Endothelial cell of umbilical vein (primary cell): ENCODE measurements at regions not wholly inside any gene's neighbourhood (a gene's known extent, or its start where the extent isn't known, plus 50 kb on each side); places are given as distances from the start of the nearest gene placed in this dataset.

Experiments
- BruUV-seq: library from RNA; stranded (reverse); fragments of 400-500 nt; replicated peaks from 2 replicates; lab custom pipeline; 2021; lab: Mats Ljungman, UMichigan
- CTCF ChIA-PET: fragments of 300-600, 350-600 bp; sonication (Branson Sonifier 250); formaldehyde crosslinking; loops from one replicate; lab custom pipeline; 2021; ENCODE audit warnings: antibody characterized with exemption, inconsistent platforms; lab: Charles Lee
- POLR2A ChIA-PET: fragments of 300-600, 350-600 bp; sonication (Branson Sonifier 250); formaldehyde crosslinking; loops from one replicate; lab custom pipeline; 2021; ENCODE audit warnings: antibody characterized with exemption, inconsistent platforms; lab: Charles Lee
- DNase-seq: peaks from one replicate; pipeline ENCODE4 v3.0.0-alpha.2; 2011; ENCODE audit warnings: low read depth, low spot score
- FAIRE-seq: peaks from 2 replicates; lab custom pipeline; 2011; peaks lifted over from hg19 to GRCh38; lab: Jason Lieb, UNC
- H2AFZ ChIP-seq: 2 replicates; pipeline ENCODE4 v1.6.0; 2012; ENCODE audit warnings: low read depth, low read length, control low read depth, inconsistent platforms
- H3K27ac ChIP-seq: 2 replicates; pipeline ENCODE4 v1.5.1; 2011; ENCODE audit warnings: low read depth, mild to moderate bottlenecking, control low read depth, low read length, moderate library complexity; ENCODE audit not compliant: insufficient read depth
- H3K27me3 ChIP-seq, 2 experiments: 2 replicates each; pipeline versions ENCODE4 v1.6.0 to v1.6.1; 2011; ENCODE audit warnings: low read length in 2 of 2, mixed read lengths in 1 of 2; ENCODE audit not compliant: control insufficient read depth in 2 of 2, insufficient read depth in 2 of 2
- H3K36me3 ChIP-seq, 2 experiments: 2 replicates in 1 of 2; 3 replicates in 1 of 2; pipeline ENCODE4 v1.5.1; 2011; ENCODE audit warnings: low read length in 2 of 2, mild to moderate bottlenecking in 1 of 2, moderate library complexity in 1 of 2; ENCODE audit not compliant: control insufficient read depth in 2 of 2, insufficient read depth in 2 of 2; ENCODE audit errors: extremely low read depth in 1 of 2
- H3K4me1 ChIP-seq: 3 replicates; pipeline ENCODE4 v1.5.1; 2011; ENCODE audit warnings: mild to moderate bottlenecking, low read length; ENCODE audit not compliant: control insufficient read depth, insufficient read depth; ENCODE audit errors: extremely low read depth
- H3K4me2 ChIP-seq: 2 replicates; pipeline ENCODE4 v1.6.1; 2011; ENCODE audit warnings: low read length, control low read depth, mixed read lengths; ENCODE audit not compliant: insufficient read depth
- H3K4me3 ChIP-seq, 3 experiments: fragments of 200-600 bp in 1 of 3; sonication (generic), shearing (Covaris generic) in 1 of 3; replicated peaks in 1 of 3; 2 replicates each; pipeline ENCODE4 v1.5.1; 2011 to 2016; ENCODE audit warnings: control low read depth in 3 of 3, low read length in 3 of 3, mild to moderate bottlenecking in 2 of 3, inconsistent platforms in 1 of 3, low read depth in 1 of 3, moderate library complexity in 1 of 3; ENCODE audit not compliant: insufficient read depth in 1 of 3
- H3K79me2 ChIP-seq: 2 replicates; pipeline ENCODE4 v1.6.0; 2012; ENCODE audit warnings: low read length, inconsistent platforms; ENCODE audit not compliant: control insufficient read depth, insufficient read depth
- H3K9ac ChIP-seq: replicated peaks from 2 replicates; pipeline ENCODE3; 2011; ENCODE audit warnings: low read length, control low read depth; ENCODE audit not compliant: insufficient read depth; ENCODE audit errors: extremely low read depth
- H3K9me1 ChIP-seq: replicated peaks from 3 replicates; pipeline ENCODE4 v1.6.0; 2011; ENCODE audit warnings: mild to moderate bottlenecking, low read length; ENCODE audit not compliant: control insufficient read depth, insufficient read depth; ENCODE audit errors: extremely low read depth
- H3K9me3 ChIP-seq: replicated peaks from 2 replicates; pipeline ENCODE4 v1.5.1; 2012; ENCODE audit warnings: low read length, inconsistent platforms; ENCODE audit not compliant: control insufficient read depth, insufficient read depth
- H4K20me1 ChIP-seq: replicated peaks from 2 replicates; pipeline ENCODE3; 2011; ENCODE audit warnings: mild to moderate bottlenecking, low read length; ENCODE audit not compliant: control insufficient read depth, insufficient read depth; ENCODE audit errors: extremely low read depth
- CTCF ChIP-seq, 2 donors: IDR thresholded peaks; 1 replicate in 1 of 2; 2 replicates in 1 of 2; pipeline ENCODE4 v1.5.1; 2011; ENCODE audit warnings: low read length in 2 of 2, mild to moderate bottlenecking in 2 of 2, moderate library complexity in 2 of 2, control low read depth in 1 of 2, inconsistent platforms in 1 of 2, low read depth in 1 of 2; ENCODE audit not compliant: insufficient read depth in 1 of 2; ENCODE audit errors: extremely low read depth in 1 of 2
- EZH2 ChIP-seq: IDR thresholded peaks from 2 replicates; pipeline ENCODE4 v1.6.1; 2012; ENCODE audit warnings: borderline replicate concordance, low read depth, mild to moderate bottlenecking, moderate library complexity, low read length, inconsistent platforms; ENCODE audit not compliant: severe bottlenecking
- FOS ChIP-seq: IDR thresholded peaks from 2 replicates; pipeline ENCODE4 v1.6.1; 2011; ENCODE audit warnings: mild to moderate bottlenecking, low read length, moderate library complexity, borderline replicate concordance; ENCODE audit not compliant: insufficient read depth
- GATA2 ChIP-seq: IDR thresholded peaks from 2 replicates; pipeline ENCODE4 v1.7.0; 2011; ENCODE audit warnings: low read depth, mild to moderate bottlenecking, moderate library complexity, mixed read lengths, low read length; ENCODE audit not compliant: insufficient read length, insufficient read depth
- JUN ChIP-seq: IDR thresholded peaks from 2 replicates; pipeline ENCODE4 v1.6.1; 2011; ENCODE audit warnings: borderline replicate concordance, low read depth; ENCODE audit not compliant: insufficient read length, insufficient read depth
- MAX ChIP-seq: IDR thresholded peaks from 2 replicates; pipeline ENCODE4 v1.6.1; 2011; ENCODE audit not compliant: insufficient read depth, insufficient read length
- MYC ChIP-seq: IDR thresholded peaks from one replicate; pipeline ENCODE4 v1.6.1; 2011; ENCODE audit warnings: mild to moderate bottlenecking, low read depth, low read length
- POLR2AphosphoS5 ChIP-seq: IDR thresholded peaks from 2 replicates; pipeline ENCODE4 v1.6.1; 2012; ENCODE audit warnings: low read depth, mild to moderate bottlenecking, control low read depth, low read length, moderate library complexity; ENCODE audit not compliant: insufficient read depth
- dilution Hi-C: fragments of 300-500 bp; cut with MboI; formaldehyde crosslinking; loops from one replicate; pipeline ENCODE4 v1.15.0; 2019; ENCODE audit warnings: low sequenced_read_pairs; ENCODE audit not compliant: extremely low pct_ligation_motif_present
- intact Hi-C: fragments of 100-400 bp; cut with micrococcal nuclease; formaldehyde crosslinking; loops from one replicate; pipeline ENCODE4 v1.10.0; 2022

- intact Hi-C loops (no loop called here), dilution Hi-C loops (no loop called here)
- BruUV-seq = no TSS peak
- Histone ChIP-seq H3K4me3 (no peak overlapping the region), H4K20me1 (no peaks in the 10 kb centered on the region), H3K27me3 (peaks cover 2 to 4% of the 10 kb centered on the region in 2 experiments), H3K9me1 (no peaks in the 10 kb centered on the region), H3K27ac (no peak overlapping the region), H3K36me3 (no peaks in the 10 kb centered on the region), H3K4me1 (no peaks in the 10 kb centered on the region), H3K9ac (no peak overlapping the region), H3K9me3 (no peaks in the 10 kb centered on the region), H3K4me2 (no peak overlapping the region), H2AFZ (no peak overlapping the region), H3K79me2 (no peaks in the 10 kb centered on the region)
- ChIA-PET CTCF (no interaction called here), POLR2A (no interaction called here)
- no peak for DNase-seq
- no peak for FAIRE-seq
- no peak for TF ChIP-seq MYC
Observed at GRCh38 chr3:150105886-150106612, 135.4 kb upstream of the PFN2 start.

- Histone ChIP-seq H3K27ac (no peak overlapping the region), H3K36me3 (no peaks in the 10 kb centered on the region), H3K4me2 (no peak overlapping the region), H3K9me1 (no peaks in the 10 kb centered on the region), H2AFZ (no peak overlapping the region), H3K4me3 (no peak overlapping the region), H4K20me1 (no peaks in the 10 kb centered on the region), H3K9me3 (no peaks in the 10 kb centered on the region), H3K4me1 (no peaks in the 10 kb centered on the region), H3K9ac (no peak overlapping the region), H3K79me2 (no peaks in the 10 kb centered on the region), H3K27me3 (peaks cover 2 to 4% of the 10 kb centered on the region in 2 experiments)
- DNase-seq = no peak
- FAIRE-seq = no peak
- ChIA-PET CTCF (no interaction called here), POLR2A (no interaction called here)
- intact Hi-C loops = no loop called here
- TF ChIP-seq FOS (no peak), MAX (no peak), JUN (no peak), GATA2 (no peak), CTCF (IDR thresholded peaks at IDR 0.05; ENCODE audit: extremely low read depth in 1 of 2, insufficient read depth in 1 of 2, low read depth in 1 of 2, low read length in 2 of 2) (no peak), EZH2 (no peak), MYC (no peak), POLR2AphosphoS5 (no peak)
- BruUV-seq = no TSS peak
- dilution Hi-C loops = no loop called here
Observed at GRCh38 chr3:150105025-150105424, 134.3 kb upstream of the PFN2 start.
